Sigmoid colon (tissue), 6 donors: ENCODE measurements at regions not wholly inside any gene's neighbourhood (a gene's known extent, or its start where the extent isn't known, plus 50 kb on each side); places are given as distances from the start of the nearest gene placed in this dataset.
"Not testable (repeated sequence)": the region's sequence is repeated elsewhere in the genome, so short reads cannot be mapped to it uniquely, and the experiment has no call there.

Experiments
- DNase-seq: peaks from one replicate; pipeline ENCODE4 v3.0.0-alpha.2; 2019
- H3K27ac ChIP-seq, 4 donors: fragments of 200-600 bp; sonication (generic); one replicate each; pipeline ENCODE4 v1.5.1; 2016 to 2019; ENCODE audit warnings: mild to moderate bottlenecking in 1 of 4
- H3K27me3 ChIP-seq, 3 donors: fragments of 200-600 bp; sonication (generic); one replicate each; pipeline ENCODE4 v1.5.1; 2019; ENCODE audit warnings: mild to moderate bottlenecking in 1 of 3
- H3K36me3 ChIP-seq, 4 donors: fragments of 200-600 bp; sonication (generic); one replicate each; pipeline ENCODE4 v1.5.1; 2016 to 2019
- H3K4me1 ChIP-seq, 4 donors: fragments of 200-600 bp; sonication (generic); one replicate each; pipeline ENCODE4 v1.5.1; 2017 to 2019
- H3K4me3 ChIP-seq, 4 donors: fragments of 200-600 bp; sonication (generic); one replicate each; pipeline ENCODE4 v1.5.1; 2017 to 2019; ENCODE audit warnings: mild to moderate bottlenecking in 2 of 4, moderate library complexity in 1 of 4
- H3K9me3 ChIP-seq, 4 donors: fragments of 200-600 bp in 3 of 4; sonication (generic) in 3 of 4; one replicate each; pipeline versions ENCODE4 v1.5.1 to v1.6.1; 2013 to 2019
- EP300 ChIP-seq, 4 donors: sonication (generic); formaldehyde crosslinking; IDR thresholded peaks; one replicate each; pipeline ENCODE4 v1.6.1; 2017; ENCODE audit warnings: antibody characterized with exemption in 4 of 4
- POLR2A ChIP-seq, 2 donors: fragments of 450-650 bp; IDR thresholded peaks; one replicate each; pipeline ENCODE4 v1.6.1; 2016; ENCODE audit warnings: antibody characterized with exemption in 2 of 2, mild to moderate bottlenecking in 2 of 2, moderate library complexity in 2 of 2
- POLR2AphosphoS5 ChIP-seq, 4 donors: sonication (generic); formaldehyde crosslinking; IDR thresholded peaks; one replicate each; pipeline ENCODE4 v1.6.1; 2017; ENCODE audit warnings: antibody characterized with exemption in 4 of 4
- WGBS, 2 donors: extraction: QIAGEN DNeasy Blood & Tissue Kit; methylation state at CpG; one replicate each; pipeline ENCODE4 v1.1.7; 2013; 5-methylcytosine and 5-hydroxymethylcytosine counted together
- intact Hi-C: fragments of 100-400 bp; cut with DNase I; formaldehyde crosslinking; loops from one replicate; pipeline ENCODE4 v1.15.1; 2023
- TF ChIP-seq, protein P1 (sequence below), 4 experiments: fragments of 450-650 bp in 3 of 4; fragments of 200-600 bp in 1 of 4; IDR thresholded peaks; one replicate each; pipeline ENCODE4 v1.5.1; 2016 to 2019; ENCODE audit warnings: antibody characterized with exemption in 4 of 4, mild to moderate bottlenecking in 3 of 4, moderate library complexity in 2 of 4
- donor health status: healthy with polysubstance abuse.
- donor health status: healthy.

DNA sequence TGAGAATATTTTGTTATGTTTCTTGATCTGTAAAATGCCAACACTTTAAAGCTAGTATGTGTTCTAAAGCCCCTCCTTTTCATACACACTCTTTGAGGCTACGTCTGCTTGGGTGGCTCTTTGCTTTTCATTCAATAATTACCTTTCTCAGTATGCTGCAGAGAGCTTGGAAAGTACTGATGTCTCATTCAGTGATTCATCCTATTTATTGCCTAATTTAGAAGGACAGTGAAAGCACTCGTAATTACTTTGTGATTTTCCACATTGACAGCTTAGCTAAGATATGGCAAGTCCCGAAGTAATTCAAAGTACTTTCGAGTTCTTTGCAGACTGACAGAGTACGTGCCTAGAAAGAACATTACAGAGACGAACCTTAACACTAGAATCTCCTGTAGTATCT is 57.2 kb downstream of the BMP15 start:
- intact Hi-C loops: no loop called here
- Histone ChIP-seq H3K27ac (no peak overlapping the region), H3K9me3 (no peaks in the 10 kb centered on the region), H3K27me3 (no peaks in the 10 kb centered on the region), H3K36me3 (no peaks in the 10 kb centered on the region), H3K4me1 (no peaks in the 10 kb centered on the region), H3K4me3 (no peak overlapping the region)
- no peak for DNase-seq
- WGBS, 2 donors: 86 to 89% methylated on average over 6 of the region's 6 CpGs
- TF ChIP-seq POLR2AphosphoS5 (IDR thresholded peaks at IDR 0.05) (no peak), POLR2A (IDR thresholded peaks at IDR 0.05) (no peak), EP300 (IDR thresholded peaks at IDR 0.05) (no peak)
- TF ChIP-seq, protein P1, sequence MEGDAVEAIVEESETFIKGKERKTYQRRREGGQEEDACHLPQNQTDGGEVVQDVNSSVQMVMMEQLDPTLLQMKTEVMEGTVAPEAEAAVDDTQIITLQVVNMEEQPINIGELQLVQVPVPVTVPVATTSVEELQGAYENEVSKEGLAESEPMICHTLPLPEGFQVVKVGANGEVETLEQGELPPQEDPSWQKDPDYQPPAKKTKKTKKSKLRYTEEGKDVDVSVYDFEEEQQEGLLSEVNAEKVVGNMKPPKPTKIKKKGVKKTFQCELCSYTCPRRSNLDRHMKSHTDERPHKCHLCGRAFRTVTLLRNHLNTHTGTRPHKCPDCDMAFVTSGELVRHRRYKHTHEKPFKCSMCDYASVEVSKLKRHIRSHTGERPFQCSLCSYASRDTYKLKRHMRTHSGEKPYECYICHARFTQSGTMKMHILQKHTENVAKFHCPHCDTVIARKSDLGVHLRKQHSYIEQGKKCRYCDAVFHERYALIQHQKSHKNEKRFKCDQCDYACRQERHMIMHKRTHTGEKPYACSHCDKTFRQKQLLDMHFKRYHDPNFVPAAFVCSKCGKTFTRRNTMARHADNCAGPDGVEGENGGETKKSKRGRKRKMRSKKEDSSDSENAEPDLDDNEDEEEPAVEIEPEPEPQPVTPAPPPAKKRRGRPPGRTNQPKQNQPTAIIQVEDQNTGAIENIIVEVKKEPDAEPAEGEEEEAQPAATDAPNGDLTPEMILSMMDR (IDR thresholded peaks at IDR 0.05): no peak

DNA sequence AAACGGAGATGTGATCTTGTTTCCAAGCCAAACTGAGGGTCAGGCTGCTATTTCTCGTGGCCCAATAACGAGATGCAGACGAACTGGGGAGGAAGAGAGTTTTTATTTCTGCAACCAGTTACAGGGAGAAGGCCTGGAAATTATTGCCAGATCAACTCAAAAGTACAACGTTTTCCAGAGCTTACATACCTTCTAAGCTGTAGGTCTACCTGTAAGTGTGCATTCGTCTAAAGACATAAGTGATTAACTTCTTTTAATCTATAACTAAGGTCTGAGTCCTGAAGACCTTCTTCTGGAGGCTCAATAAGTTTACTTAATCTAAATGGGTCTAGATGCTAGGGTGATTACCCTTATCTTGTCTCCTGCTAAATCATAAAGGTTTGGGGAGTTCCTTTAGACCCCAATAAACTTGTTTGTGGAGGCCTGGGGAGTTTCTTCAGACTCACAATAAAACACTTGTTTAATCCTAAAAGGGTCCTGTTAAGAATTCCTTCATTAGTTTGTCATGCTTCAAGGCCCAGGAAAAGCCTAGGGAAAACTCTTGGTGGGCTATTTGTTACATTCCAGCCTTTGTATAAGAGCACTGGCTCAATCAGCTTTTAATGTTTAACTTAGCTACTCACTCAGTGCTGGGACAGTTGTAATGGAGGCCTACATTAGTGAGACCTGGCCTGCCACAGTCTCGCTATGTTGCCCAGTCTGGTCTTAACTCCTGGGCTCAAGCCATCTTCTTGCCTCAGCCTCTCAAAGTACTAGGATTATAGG is 58.5 kb downstream of the BMP15 start:
- H3K36me3 ChIP-seq, H3K27ac ChIP-seq, H3K4me1 ChIP-seq, H3K9me3 ChIP-seq, DNase-seq, intact Hi-C loops, H3K27me3 ChIP-seq, H3K4me3 ChIP-seq: not testable (repeated sequence)
- WGBS, 2 donors: 72 to 80% methylated on average over 7 of the region's 7 CpGs

DNA sequence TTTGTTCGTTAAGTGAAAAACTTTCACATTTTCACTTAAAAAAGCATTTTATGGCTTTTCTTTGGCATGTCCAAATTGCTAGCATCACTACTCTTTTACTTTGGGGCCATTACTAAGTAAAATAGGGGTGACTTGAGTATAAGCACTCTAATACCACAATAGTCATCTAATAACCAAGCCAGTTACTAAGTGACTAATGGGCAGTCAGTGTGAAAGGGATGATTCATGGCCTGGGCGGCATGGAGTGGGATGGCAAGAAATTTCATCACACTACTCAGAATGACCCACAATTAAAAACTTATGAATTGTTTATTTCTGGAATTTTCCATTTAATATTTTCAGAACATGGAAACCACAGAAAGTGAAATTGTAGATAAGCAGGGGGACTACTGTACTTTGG is 60.9 kb downstream of the BMP15 start:
- no peak for TF ChIP-seq POLR2A (IDR thresholded peaks at IDR 0.05)
- TF ChIP-seq POLR2AphosphoS5 (IDR thresholded peaks at IDR 0.05): no peak
- WGBS, 2 donors: 90 to 97% methylated on average over 2 of the region's 2 CpGs
- H3K27ac ChIP-seq: no peak overlapping the region
- intact Hi-C loops: no loop called here
- no peak for DNase-seq
- H3K4me1 ChIP-seq: no peaks in the 10 kb centered on the region
- no peaks in the 10 kb centered on the region for H3K27me3 ChIP-seq
- no peaks in the 10 kb centered on the region for H3K36me3 ChIP-seq
- H3K4me3 ChIP-seq: no peak overlapping the region
- no peaks in the 10 kb centered on the region for H3K9me3 ChIP-seq

DNA sequence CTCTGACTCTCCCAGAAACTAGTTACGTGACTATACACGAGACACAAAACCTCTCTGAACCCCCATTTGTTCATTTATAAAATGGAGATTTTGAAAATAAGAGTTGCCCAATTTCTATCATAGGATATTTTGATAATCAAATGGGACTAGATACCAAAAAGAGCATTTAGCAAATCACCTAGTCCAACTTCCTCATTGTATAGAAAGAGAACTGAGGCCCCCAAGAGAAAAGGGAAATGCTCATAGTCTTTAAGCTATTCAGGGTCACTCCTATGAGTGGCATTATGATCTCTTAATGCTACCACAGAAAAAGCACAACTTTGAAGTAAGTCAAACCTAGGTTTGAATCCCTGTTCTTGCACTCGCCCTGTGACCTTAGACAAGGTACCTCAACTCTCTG is 62.7 kb downstream of the BMP15 start:
- no peaks in the 10 kb centered on the region for H3K27me3 ChIP-seq
- no peak overlapping the region for H3K4me3 ChIP-seq
- intact Hi-C loops: no loop called here
- no peak overlapping the region for H3K27ac ChIP-seq
- H3K36me3 ChIP-seq: no peaks in the 10 kb centered on the region
- DNase-seq: no peak
- no peaks in the 10 kb centered on the region for H3K4me1 ChIP-seq
- no peaks in the 10 kb centered on the region for H3K9me3 ChIP-seq
- WGBS, 2 donors: 82 to 83% methylated on average over 3 of the region's 3 CpGs
- TF ChIP-seq, protein P1 (IDR thresholded peaks at IDR 0.05): no peak
- TF ChIP-seq EP300 (IDR thresholded peaks at IDR 0.05) (no peak), POLR2AphosphoS5 (IDR thresholded peaks at IDR 0.05) (no peak), POLR2A (IDR thresholded peaks at IDR 0.05) (no peak)

DNA sequence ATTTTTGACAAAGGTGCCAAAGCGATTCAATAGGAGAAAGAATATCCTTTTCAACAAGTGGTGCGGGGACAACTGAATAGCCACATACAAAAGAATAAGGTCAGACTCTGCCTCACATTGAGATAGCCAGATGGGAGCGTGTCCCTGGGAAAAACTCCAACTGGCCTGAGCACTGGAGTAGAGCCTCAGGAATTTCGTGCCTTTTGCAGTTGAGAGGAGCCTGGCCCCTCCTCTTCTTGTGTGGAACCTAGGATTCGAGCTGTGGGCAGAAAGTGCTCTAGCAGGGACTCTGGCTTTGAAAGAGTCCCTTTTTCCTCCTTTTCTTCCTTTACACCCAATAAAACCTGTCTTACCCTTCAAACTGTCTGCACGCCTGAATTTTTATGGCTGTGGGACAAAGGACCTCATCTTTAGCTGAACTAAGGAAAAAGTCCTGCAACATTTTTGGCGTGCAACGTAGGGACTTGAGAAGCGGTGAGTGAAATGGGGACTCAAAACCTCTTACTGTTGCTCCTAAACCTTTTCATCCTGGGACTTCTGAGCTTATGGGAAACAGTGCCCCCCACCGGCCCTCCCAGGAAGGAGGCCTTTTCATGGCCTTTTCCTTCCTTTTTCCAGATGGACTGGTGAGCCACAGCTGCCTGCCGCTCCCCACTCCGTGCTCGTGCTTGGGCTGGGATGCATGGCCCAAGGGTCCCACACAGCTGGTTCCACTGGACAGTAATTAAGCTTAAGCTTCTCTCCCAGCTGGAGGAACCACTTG is 68.6 kb downstream of the BMP15 start:
- H3K9me3 ChIP-seq: no peaks in the 10 kb centered on the region
- 56 to 69% methylated on average over 13 of the region's 13 CpGs for WGBS, 2 donors
- no peak for DNase-seq
- no peaks in the 10 kb centered on the region for H3K4me1 ChIP-seq
- H3K27me3 ChIP-seq: no peaks in the 10 kb centered on the region
- TF ChIP-seq, protein P1 (IDR thresholded peaks at IDR 0.05): no peak
- TF ChIP-seq EP300 (IDR thresholded peaks at IDR 0.05) (no peak), POLR2AphosphoS5 (IDR thresholded peaks at IDR 0.05) (no peak), POLR2A (IDR thresholded peaks at IDR 0.05) (no peak)
- H3K36me3 ChIP-seq: no peaks in the 10 kb centered on the region
- intact Hi-C loops: no loop called here
- H3K4me3 ChIP-seq: no peak overlapping the region
- H3K27ac ChIP-seq: no peak overlapping the region
